Left lung (tissue), 4 donors: ENCODE measurements at regions not wholly inside any gene's neighbourhood (a gene's known extent, or its start where the extent isn't known, plus 50 kb on each side); places are given as distances from the start of the nearest gene placed in this dataset.
"Not testable (repeated sequence)": the region's sequence is repeated elsewhere in the genome, so short reads cannot be mapped to it uniquely, and the experiment has no call there.

Experiments
- ATAC-seq: fragments of 200-7000 bp; cut with Tn5 transposase; one replicate; pipeline ENCODE4 v1.9.1; 2020; ENCODE audit warnings: moderate library complexity
- DNase-seq, 4 donors: peaks; one replicate each; pipeline ENCODE4 v3.0.0-alpha.2; 2013 to 2020
- H3K27ac ChIP-seq, 2 donors: fragments of 200-600 bp; sonication (generic) in 1 of 2; one replicate each; pipeline versions ENCODE4 v1.5.0 to v1.8.0; 2020 to 2021
- H3K27me3 ChIP-seq, 2 donors: fragments of 200-600 bp; sonication (generic) in 1 of 2; one replicate each; pipeline versions ENCODE4 v1.5.0 to v1.8.0; 2020 to 2021
- H3K36me3 ChIP-seq, 2 donors: fragments of 200-600 bp; sonication (generic) in 1 of 2; one replicate each; pipeline versions ENCODE4 v1.5.0 to v1.8.0; 2020 to 2021
- H3K4me1 ChIP-seq, 2 donors: fragments of 200-600 bp; one replicate each; pipeline ENCODE4 v1.8.0; 2021
- H3K4me3 ChIP-seq, 2 donors: fragments of 200-600 bp; sonication (generic) in 1 of 2; one replicate each; pipeline versions ENCODE4 v1.5.0 to v1.8.0; 2020 to 2021; ENCODE audit warnings: mild to moderate bottlenecking in 1 of 2
- H3K9me3 ChIP-seq, 2 donors: fragments of 200-600 bp; sonication (generic) in 1 of 2; one replicate each; pipeline versions ENCODE4 v1.5.0 to v1.8.0; 2020 to 2021
- intact Hi-C, 2 donors: fragments of 100-400 bp; cut with DNase I; formaldehyde crosslinking; loops; one replicate each; pipeline versions ENCODE4 v1.11.2 to v1.14.2; 2022
- TF ChIP-seq, protein P1 (sequence below), 2 donors: fragments of 200-600 bp; sonication (generic) in 1 of 2; IDR thresholded peaks; one replicate each; pipeline versions ENCODE4 v1.5.0 to v1.8.0; 2021; ENCODE audit warnings: antibody characterized with exemption in 2 of 2
- donor health status: DM: no; HTN: yes; CAD: no.
- donor health status: DM: no; HTN: no; CAD: no.

DNA sequence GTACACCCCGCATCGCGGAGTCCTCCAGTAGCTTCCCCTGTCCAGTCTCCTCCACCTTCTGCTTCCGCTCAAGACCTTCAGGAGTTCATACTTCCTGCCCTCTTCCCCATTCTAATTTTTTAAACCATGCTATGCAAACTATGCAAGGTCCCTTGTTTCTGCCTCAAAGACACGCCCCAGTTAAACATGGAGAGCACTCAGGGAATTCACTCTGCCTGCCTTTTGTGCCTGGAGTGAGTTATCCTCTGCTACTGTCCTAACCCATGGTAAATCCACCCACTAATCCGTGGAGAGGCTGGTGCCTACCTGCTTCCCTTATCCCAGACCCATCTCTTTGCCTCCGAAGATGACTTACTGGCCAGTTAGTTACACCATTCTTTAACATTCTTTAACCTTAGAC, 473.7 kb upstream of the JARID2 start:
- intact Hi-C loops, result no loop called here
- DNase-seq (no peak), ATAC-seq (no peak)
- TF ChIP-seq, protein P1, sequence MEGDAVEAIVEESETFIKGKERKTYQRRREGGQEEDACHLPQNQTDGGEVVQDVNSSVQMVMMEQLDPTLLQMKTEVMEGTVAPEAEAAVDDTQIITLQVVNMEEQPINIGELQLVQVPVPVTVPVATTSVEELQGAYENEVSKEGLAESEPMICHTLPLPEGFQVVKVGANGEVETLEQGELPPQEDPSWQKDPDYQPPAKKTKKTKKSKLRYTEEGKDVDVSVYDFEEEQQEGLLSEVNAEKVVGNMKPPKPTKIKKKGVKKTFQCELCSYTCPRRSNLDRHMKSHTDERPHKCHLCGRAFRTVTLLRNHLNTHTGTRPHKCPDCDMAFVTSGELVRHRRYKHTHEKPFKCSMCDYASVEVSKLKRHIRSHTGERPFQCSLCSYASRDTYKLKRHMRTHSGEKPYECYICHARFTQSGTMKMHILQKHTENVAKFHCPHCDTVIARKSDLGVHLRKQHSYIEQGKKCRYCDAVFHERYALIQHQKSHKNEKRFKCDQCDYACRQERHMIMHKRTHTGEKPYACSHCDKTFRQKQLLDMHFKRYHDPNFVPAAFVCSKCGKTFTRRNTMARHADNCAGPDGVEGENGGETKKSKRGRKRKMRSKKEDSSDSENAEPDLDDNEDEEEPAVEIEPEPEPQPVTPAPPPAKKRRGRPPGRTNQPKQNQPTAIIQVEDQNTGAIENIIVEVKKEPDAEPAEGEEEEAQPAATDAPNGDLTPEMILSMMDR (IDR thresholded peaks at IDR 0.05), result no peak
- Histone ChIP-seq H3K27me3 (no peaks in the 10 kb centered on the region), H3K36me3 (no peaks in the 10 kb centered on the region), H3K27ac (no peak overlapping the region), H3K9me3 (no peaks in the 10 kb centered on the region), H3K4me1 (no peaks in the 10 kb centered on the region), H3K4me3 (no peak overlapping the region)

- Histone ChIP-seq H3K36me3 (no peaks in the 10 kb centered on the region), H3K27me3 (no peaks in the 10 kb centered on the region), H3K9me3 (no peaks in the 10 kb centered on the region), H3K27ac (no peak overlapping the region), H3K4me3 (no peak overlapping the region), H3K4me1 (no peaks in the 10 kb centered on the region)
- TF ChIP-seq, protein P1 (IDR thresholded peaks at IDR 0.05), result no peak
- ATAC-seq (no peak), DNase-seq (no peak)
- intact Hi-C loops, result no loop called here
These were observed 470.3 kb upstream of the JARID2 start for GRCh38 chr6:14775528-14775927.

DNA sequence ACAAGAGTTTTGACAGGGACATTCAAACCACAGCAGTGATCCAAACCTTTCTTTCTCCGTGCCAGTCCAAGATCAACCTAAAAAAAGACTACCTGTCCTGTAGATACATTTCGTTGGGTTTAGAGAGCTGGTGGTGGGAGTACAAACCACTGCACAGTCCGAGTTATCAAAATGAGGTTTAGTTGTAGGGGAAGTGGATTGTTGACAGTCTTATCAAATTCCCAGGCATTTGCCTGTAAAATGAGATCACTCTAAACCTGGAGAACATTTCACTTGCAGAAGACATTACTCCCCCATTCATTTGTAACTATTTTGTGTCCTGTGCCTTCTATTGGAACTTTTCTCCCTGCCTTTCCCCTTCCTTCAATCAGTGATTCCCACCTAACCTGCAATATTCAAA, 469.6 kb upstream of the JARID2 start:
- no peaks in the 10 kb centered on the region for H3K9me3 ChIP-seq
- no peaks in the 10 kb centered on the region for H3K4me1 ChIP-seq
- no peak overlapping the region for H3K4me3 ChIP-seq
- DNase-seq (no peak), ATAC-seq (no peak)
- no peak overlapping the region for H3K27ac ChIP-seq
- H3K27me3 ChIP-seq, result no peaks in the 10 kb centered on the region
- H3K36me3 ChIP-seq, result no peaks in the 10 kb centered on the region
- intact Hi-C loops, result no loop called here
- TF ChIP-seq, protein P1 (IDR thresholded peaks at IDR 0.05), result no peak

DNA sequence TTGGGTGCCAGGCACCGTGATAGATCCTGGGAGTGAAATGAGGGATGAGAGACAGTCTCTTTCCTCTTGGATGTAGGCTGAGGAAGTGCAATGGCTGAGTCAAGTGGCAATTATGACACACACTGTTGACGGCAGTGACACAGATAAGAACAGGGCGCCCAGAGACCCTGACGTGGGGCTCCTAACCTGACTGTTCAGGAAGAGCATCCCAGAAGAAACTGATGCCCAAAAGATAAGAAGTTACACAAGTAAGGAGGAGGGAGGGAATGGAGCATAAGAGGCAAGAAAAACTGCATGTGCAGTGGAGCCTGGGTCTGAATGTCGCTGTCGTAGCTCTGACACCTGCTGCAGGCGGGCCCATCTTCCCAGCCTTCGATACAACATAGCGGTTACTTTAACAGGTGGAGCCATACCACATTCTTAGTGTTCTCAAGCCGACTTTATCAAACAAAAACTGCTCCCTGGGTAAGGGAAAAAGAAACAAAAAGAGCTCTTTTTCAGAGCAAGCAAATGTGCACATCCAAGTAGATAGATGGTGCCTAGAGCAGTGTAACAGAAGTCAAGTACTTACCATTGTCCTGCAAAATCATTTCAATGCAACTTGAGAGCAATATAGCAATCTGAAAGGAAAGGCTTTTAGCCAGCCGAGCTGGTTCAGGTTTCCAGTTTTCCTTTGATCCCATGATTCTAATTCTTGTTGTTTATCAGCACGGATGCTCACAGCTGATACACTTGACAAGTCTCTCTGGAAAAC, 463.9 kb upstream of the JARID2 start:
- no peak for ATAC-seq
- H3K27me3 ChIP-seq, result no peaks in the 10 kb centered on the region
- H3K9me3 ChIP-seq, result no peaks in the 10 kb centered on the region
- DNase-seq, result no peak
- no peak overlapping the region for H3K4me3 ChIP-seq
- intact Hi-C loops, result no loop called here
- no peaks in the 10 kb centered on the region for H3K4me1 ChIP-seq
- no peaks in the 10 kb centered on the region for H3K36me3 ChIP-seq
- TF ChIP-seq, protein P1 (IDR thresholded peaks at IDR 0.05), result no peak
- H3K27ac ChIP-seq, result no peak overlapping the region

- ATAC-seq, H3K9me3 ChIP-seq, H3K27ac ChIP-seq, H3K27me3 ChIP-seq, H3K4me1 ChIP-seq, H3K4me3 ChIP-seq, intact Hi-C loops, H3K36me3 ChIP-seq, DNase-seq: not testable (repeated sequence)
These were observed 462.9 kb upstream of the JARID2 start for GRCh38 chr6:14782921-14783464.

DNA sequence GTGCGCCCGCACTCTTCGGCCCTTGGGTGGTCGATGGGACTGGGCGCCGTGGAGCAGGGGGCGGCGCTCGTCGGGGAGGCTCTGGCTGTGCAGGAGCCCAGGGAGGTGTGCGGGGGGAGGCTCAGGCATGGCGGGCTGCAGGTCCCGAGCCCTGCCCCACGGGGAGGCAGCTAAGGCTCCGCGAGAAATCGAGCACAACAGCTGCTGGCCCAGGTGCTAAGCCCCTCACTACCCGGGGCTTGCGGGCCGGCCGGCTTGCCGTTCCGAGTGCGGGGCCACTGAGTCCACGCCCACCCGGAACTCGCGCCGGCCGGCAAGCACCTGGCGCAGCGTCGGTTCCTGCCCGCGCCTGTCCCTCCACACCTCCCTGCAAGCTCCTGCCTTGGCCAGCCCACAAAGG, 462.3 kb upstream of the JARID2 start:
- no peaks in the 10 kb centered on the region for H3K9me3 ChIP-seq
- H3K4me3 ChIP-seq, result no peak overlapping the region
- intact Hi-C loops, result no loop called here
- DNase-seq (no peak), ATAC-seq (no peak)
- H3K36me3 ChIP-seq, result no peaks in the 10 kb centered on the region
- no peak overlapping the region for H3K27ac ChIP-seq
- H3K4me1 ChIP-seq, result no peaks in the 10 kb centered on the region
- H3K27me3 ChIP-seq, result no peaks in the 10 kb centered on the region
- TF ChIP-seq, protein P1 (IDR thresholded peaks at IDR 0.05), result no peak
